ENCODE measurements at regions not wholly inside any gene's neighbourhood (a gene's known extent, or its start where the extent isn't known, plus 50 kb on each side); places are given as distances from the start of the nearest gene placed in this dataset.
A peak's percentile ranks its signal among the peaks of the same experiment; 100 is the strongest.

DNA sequence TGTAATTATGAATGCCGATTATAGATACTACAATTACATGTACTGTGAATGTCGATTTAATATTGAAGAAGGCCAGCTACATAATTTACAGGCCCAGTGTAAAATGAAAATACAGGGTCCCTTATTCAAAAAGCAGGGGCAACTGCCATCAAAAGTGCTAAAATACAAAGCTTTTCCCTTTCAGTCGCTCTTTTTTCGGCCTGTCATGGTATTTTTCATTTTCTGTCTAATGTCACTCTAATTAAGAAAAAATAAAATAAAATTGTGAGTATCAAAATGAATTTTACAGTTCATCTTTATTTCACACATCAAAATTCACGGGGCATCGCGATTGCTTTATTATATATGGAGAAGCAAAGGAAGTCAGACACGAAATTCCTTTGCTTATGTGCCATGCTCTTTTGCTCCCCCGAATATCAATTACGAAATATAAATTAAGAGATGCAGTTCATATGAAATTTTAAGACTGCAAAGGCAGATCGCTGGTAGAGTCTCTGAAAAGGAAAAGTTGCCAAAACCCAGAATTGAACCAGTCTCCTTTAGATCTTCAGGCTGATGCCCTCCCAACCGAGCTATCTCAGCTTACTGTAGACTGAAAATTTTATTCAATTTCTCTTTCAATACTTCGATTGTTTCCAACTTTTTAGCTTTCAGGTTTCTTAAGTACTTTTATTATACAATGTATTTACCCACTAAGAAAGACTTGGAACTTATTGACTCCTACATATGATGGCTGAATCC lies 197.0 kb downstream of the TRIM27 start:
- H3K36me3 ChIP-seq (ENCODE audit: insufficient read depth, low read length): no peaks in the 10 kb centered on the region
- H3K79me2 ChIP-seq (replicated peaks; ENCODE audit: insufficient read depth, low read length): no peaks in the 10 kb centered on the region
- H3F3A ChIP-seq (ENCODE audit: insufficient read depth, low read length, poor library complexity, severe bottlenecking): no peaks in the 10 kb centered on the region
- no peak overlapping the region for H3K27ac ChIP-seq (ENCODE audit: low read length)
- H2AFZ ChIP-seq (ENCODE audit: low read depth, low read length): no peak overlapping the region
- H3K9ac ChIP-seq (ENCODE audit: low read length): no peak overlapping the region
- no peaks in the 10 kb centered on the region for H4K20me1 ChIP-seq (ENCODE audit: insufficient read depth)
- TF ChIP-seq POLR2AphosphoS5 (IDR thresholded peaks at IDR 0.05) (no peak), SMC3 (conservative IDR thresholded peaks at IDR 0.05; ENCODE audit: poor library complexity) (no peak)
- TF ChIP-seq, protein P1, sequence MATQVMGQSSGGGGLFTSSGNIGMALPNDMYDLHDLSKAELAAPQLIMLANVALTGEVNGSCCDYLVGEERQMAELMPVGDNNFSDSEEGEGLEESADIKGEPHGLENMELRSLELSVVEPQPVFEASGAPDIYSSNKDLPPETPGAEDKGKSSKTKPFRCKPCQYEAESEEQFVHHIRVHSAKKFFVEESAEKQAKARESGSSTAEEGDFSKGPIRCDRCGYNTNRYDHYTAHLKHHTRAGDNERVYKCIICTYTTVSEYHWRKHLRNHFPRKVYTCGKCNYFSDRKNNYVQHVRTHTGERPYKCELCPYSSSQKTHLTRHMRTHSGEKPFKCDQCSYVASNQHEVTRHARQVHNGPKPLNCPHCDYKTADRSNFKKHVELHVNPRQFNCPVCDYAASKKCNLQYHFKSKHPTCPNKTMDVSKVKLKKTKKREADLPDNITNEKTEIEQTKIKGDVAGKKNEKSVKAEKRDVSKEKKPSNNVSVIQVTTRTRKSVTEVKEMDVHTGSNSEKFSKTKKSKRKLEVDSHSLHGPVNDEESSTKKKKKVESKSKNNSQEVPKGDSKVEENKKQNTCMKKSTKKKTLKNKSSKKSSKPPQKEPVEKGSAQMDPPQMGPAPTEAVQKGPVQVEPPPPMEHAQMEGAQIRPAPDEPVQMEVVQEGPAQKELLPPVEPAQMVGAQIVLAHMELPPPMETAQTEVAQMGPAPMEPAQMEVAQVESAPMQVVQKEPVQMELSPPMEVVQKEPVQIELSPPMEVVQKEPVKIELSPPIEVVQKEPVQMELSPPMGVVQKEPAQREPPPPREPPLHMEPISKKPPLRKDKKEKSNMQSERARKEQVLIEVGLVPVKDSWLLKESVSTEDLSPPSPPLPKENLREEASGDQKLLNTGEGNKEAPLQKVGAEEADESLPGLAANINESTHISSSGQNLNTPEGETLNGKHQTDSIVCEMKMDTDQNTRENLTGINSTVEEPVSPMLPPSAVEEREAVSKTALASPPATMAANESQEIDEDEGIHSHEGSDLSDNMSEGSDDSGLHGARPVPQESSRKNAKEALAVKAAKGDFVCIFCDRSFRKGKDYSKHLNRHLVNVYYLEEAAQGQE (IDR thresholded peaks at IDR 0.05; ENCODE audit: borderline replicate concordance): no peak
- H3K27me3 ChIP-seq (ENCODE audit: insufficient read depth, low read depth, low read length): peaks cover 70% of the 10 kb centered on the region
- H3K9me2 ChIP-seq (ENCODE audit: insufficient read depth, low read length): no peaks in the 10 kb centered on the region
- no peaks in the 10 kb centered on the region for H3K9me3 ChIP-seq (ENCODE audit: low read length)
- H3K4me3 ChIP-seq (ENCODE audit: low read length): no peak overlapping the region
- H3K4me2 ChIP-seq (ENCODE audit: low read length): no peak overlapping the region

DNA sequence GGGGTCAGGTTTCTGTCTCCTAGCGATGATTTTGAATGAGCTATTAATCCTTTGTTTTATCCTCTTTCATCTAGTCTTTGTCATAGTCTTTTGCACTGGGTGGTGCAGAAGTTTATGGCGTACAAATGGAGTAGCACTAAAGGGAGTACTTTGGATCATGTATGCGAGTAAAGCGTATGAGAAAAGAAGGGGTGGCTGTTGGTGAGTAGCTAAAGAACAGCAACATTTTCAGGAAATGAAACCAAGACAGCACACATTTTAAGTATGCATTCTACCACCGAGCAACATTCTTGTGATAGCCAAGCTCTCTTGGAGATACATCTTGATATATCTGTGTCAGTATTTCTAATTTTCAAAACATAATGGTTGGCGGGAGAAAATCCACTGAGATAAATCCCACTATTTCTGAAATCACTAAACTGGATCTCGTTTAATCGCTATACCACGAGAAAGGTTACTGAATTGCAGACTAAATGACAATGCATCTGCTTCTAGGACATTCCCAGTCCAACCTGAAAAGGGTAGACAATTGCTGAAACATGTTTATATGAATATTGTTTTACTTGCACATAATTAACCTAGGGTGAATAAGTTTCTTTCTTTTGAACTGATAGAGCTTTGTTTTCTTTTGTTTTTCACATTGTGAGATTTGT lies 196.1 kb downstream of the TRIM27 start:
- no peak overlapping the region for H2AFZ ChIP-seq (ENCODE audit: low read depth, low read length)
- no peaks in the 10 kb centered on the region for H3K9me3 ChIP-seq (ENCODE audit: low read length)
- TF ChIP-seq, protein P2, sequence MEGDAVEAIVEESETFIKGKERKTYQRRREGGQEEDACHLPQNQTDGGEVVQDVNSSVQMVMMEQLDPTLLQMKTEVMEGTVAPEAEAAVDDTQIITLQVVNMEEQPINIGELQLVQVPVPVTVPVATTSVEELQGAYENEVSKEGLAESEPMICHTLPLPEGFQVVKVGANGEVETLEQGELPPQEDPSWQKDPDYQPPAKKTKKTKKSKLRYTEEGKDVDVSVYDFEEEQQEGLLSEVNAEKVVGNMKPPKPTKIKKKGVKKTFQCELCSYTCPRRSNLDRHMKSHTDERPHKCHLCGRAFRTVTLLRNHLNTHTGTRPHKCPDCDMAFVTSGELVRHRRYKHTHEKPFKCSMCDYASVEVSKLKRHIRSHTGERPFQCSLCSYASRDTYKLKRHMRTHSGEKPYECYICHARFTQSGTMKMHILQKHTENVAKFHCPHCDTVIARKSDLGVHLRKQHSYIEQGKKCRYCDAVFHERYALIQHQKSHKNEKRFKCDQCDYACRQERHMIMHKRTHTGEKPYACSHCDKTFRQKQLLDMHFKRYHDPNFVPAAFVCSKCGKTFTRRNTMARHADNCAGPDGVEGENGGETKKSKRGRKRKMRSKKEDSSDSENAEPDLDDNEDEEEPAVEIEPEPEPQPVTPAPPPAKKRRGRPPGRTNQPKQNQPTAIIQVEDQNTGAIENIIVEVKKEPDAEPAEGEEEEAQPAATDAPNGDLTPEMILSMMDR (IDR thresholded peaks at IDR 0.05; ENCODE audit: poor library complexity, severe bottlenecking): no peak
- no peak for TF ChIP-seq MXI1 (conservative IDR thresholded peaks at IDR 0.05; ENCODE audit: poor library complexity, severe bottlenecking)
- TF ChIP-seq POLR2AphosphoS5 (IDR thresholded peaks at IDR 0.05): no peak
- TF ChIP-seq EZH2 (IDR thresholded peaks at IDR 0.05; ENCODE audit: borderline replicate concordance, insufficient read depth, low read length, poor library complexity, severe bottlenecking): no peak
- TF ChIP-seq, protein P1 (IDR thresholded peaks at IDR 0.05; ENCODE audit: borderline replicate concordance): no peak
- TF ChIP-seq TAF1 (IDR thresholded peaks at IDR 0.05; ENCODE audit: low read depth): no peak
- H3K27ac ChIP-seq (ENCODE audit: low read length): no peak overlapping the region
- H3K4me2 ChIP-seq (ENCODE audit: low read length): no peak overlapping the region
- H3F3A ChIP-seq (ENCODE audit: insufficient read depth, low read length, poor library complexity, severe bottlenecking): no peaks in the 10 kb centered on the region
- H4K20me1 ChIP-seq (ENCODE audit: insufficient read depth): no peaks in the 10 kb centered on the region
- H3K9me2 ChIP-seq (ENCODE audit: insufficient read depth, low read length): no peaks in the 10 kb centered on the region
- H3K27me3 ChIP-seq (ENCODE audit: insufficient read depth, low read depth, low read length): peaks cover 79% of the 10 kb centered on the region
- no peaks in the 10 kb centered on the region for H3K36me3 ChIP-seq (ENCODE audit: insufficient read depth, low read length)
- H3K4me3 ChIP-seq (ENCODE audit: low read length): peak overlapping the region; percentile 67
- no peaks in the 10 kb centered on the region for H3K79me2 ChIP-seq (replicated peaks; ENCODE audit: insufficient read depth, low read length)
- H3K9ac ChIP-seq (ENCODE audit: low read length): no peak overlapping the region

Measured in neural cell (in vitro differentiated cells).